ENCODE measurements at regions not wholly inside any gene's neighbourhood (a gene's known extent, or its start where the extent isn't known, plus 50 kb on each side); places are given as distances from the start of the nearest gene placed in this dataset.
"Not testable (repeated sequence)": the region's sequence is repeated elsewhere in the genome, so short reads cannot be mapped to it uniquely, and the experiment has no call there.

GRCh38 chr20:29120088-29120487 is 2137.4 kb upstream of the DEFB115 start:
- DNase-seq (ENCODE audit: low read depth), result not testable (repeated sequence)

- not testable (repeated sequence) for DNase-seq (ENCODE audit: low read depth)
Measured at GRCh38 chr20:29120575-29120974, 2136.9 kb upstream of the DEFB115 start.

DNA sequence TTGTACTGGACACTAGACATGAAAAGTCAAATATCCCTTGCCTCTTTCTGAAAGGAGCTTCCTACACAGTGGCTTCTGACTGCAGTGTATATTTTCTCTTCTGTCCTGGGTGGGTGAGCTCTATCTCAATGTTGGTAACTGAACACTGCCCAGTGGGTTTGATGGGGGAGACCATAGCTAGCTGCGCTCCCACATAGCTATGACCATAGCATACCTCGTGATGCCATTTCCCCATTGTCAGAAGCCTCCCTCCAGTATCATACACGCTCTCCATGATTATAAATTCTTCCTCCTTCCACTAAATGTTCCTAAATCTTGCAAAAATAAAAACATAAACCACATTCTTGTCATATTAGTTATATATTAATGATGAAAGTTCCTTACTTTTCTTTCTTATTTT is 2134.7 kb upstream of the DEFB115 start:
- not testable (repeated sequence) for DNase-seq (ENCODE audit: low read depth)

- no peak for DNase-seq (ENCODE audit: low read depth)
Measured at GRCh38 chr20:29123861-29124260, 2133.6 kb upstream of the DEFB115 start.

All from iris pigment epithelial cell (primary cell).